ENCODE measurements at regions not wholly inside any gene's neighbourhood (a gene's known extent, or its start where the extent isn't known, plus 50 kb on each side); places are given as distances from the start of the nearest gene placed in this dataset.

GRCh38 chr13:111436446-111436845 lies 116.0 kb downstream of the TEX29 start:
- H3K4me2 ChIP-seq (ENCODE audit: low read length) = no peak overlapping the region
- H3K9me3 ChIP-seq (ENCODE audit: low read length) = no peaks in the 10 kb centered on the region
- DNase-seq (ENCODE audit: low spot score) = no peak
- TF ChIP-seq, protein P1, sequence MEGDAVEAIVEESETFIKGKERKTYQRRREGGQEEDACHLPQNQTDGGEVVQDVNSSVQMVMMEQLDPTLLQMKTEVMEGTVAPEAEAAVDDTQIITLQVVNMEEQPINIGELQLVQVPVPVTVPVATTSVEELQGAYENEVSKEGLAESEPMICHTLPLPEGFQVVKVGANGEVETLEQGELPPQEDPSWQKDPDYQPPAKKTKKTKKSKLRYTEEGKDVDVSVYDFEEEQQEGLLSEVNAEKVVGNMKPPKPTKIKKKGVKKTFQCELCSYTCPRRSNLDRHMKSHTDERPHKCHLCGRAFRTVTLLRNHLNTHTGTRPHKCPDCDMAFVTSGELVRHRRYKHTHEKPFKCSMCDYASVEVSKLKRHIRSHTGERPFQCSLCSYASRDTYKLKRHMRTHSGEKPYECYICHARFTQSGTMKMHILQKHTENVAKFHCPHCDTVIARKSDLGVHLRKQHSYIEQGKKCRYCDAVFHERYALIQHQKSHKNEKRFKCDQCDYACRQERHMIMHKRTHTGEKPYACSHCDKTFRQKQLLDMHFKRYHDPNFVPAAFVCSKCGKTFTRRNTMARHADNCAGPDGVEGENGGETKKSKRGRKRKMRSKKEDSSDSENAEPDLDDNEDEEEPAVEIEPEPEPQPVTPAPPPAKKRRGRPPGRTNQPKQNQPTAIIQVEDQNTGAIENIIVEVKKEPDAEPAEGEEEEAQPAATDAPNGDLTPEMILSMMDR (conservative IDR thresholded peaks at IDR 0.05; ENCODE audit: low read length) = no peak
- no peak for TF ChIP-seq EZH2phosphoT487 (IDR thresholded peaks at IDR 0.05; ENCODE audit: borderline replicate concordance, low read depth, low read length)
- H3K36me3 ChIP-seq (ENCODE audit: insufficient read depth, low read length) = no peaks in the 10 kb centered on the region
- intact Hi-C loops (cut with micrococcal nuclease; ENCODE audit: unreplicated experiment) = no loop called here
- CTCF ChIA-PET (ENCODE audit: unreplicated experiment) = no interaction called here
- H4K20me1 ChIP-seq (ENCODE audit: insufficient read depth, low read length) = no peaks in the 10 kb centered on the region
- POLR2A ChIA-PET = no interaction called here
- H3K79me2 ChIP-seq (ENCODE audit: insufficient read depth, low read depth, low read length) = no peaks in the 10 kb centered on the region
- no peaks in the 10 kb centered on the region for H3K4me1 ChIP-seq (ENCODE audit: insufficient read depth, low read length, poor library complexity, severe bottlenecking)
- no peaks in the 10 kb centered on the region for H3K9me2 ChIP-seq (ENCODE audit: insufficient read depth, low read length)
- no TSS peak for BruUV-seq (replicated peaks)
- H3K27ac ChIP-seq (ENCODE audit: low read depth, low read length, poor library complexity, severe bottlenecking) = no peak overlapping the region
- no peak overlapping the region for H2AFZ ChIP-seq (ENCODE audit: low read length)
- no peak overlapping the region for H3K4me3 ChIP-seq (ENCODE audit: low read depth, low read length, poor library complexity, severe bottlenecking)

DNA sequence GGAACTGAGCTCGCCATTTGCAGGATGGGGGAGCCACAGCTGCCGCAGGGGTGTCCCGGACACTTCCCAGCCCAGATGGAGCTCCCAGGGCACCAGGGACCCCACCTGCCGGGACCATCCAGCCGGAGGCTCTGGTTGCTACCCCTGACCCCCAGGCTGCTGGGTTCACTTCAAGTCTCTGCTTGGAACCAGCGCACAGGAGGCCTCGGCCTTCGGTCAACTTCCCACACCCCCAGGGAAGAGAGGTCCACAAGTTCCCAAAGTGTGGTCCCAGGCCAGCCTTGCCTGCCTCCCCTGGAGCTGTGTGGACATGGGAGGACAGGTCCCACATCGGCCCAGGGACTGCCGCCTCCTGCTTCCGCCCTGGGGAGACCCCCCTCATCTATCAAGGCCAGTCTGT lies 117.0 kb downstream of the TEX29 start:
- Histone ChIP-seq H3K27ac (ENCODE audit: low read depth, low read length, poor library complexity, severe bottlenecking) (no peak overlapping the region), H3K4me3 (ENCODE audit: low read depth, low read length, poor library complexity, severe bottlenecking) (no peak overlapping the region), H3K36me3 (ENCODE audit: insufficient read depth, low read length) (no peaks in the 10 kb centered on the region), H3K4me2 (ENCODE audit: low read length) (no peak overlapping the region), H3K9me3 (ENCODE audit: low read length) (no peaks in the 10 kb centered on the region), H3K9me2 (ENCODE audit: insufficient read depth, low read length) (no peaks in the 10 kb centered on the region), H3K79me2 (ENCODE audit: insufficient read depth, low read depth, low read length) (no peaks in the 10 kb centered on the region), H3K4me1 (ENCODE audit: insufficient read depth, low read length, poor library complexity, severe bottlenecking) (no peaks in the 10 kb centered on the region), H2AFZ (ENCODE audit: low read length) (no peak overlapping the region), H4K20me1 (ENCODE audit: insufficient read depth, low read length) (no peaks in the 10 kb centered on the region)
- no peak for DNase-seq (ENCODE audit: low spot score)
- intact Hi-C loops (cut with micrococcal nuclease; ENCODE audit: unreplicated experiment) = no loop called here
- TF ChIP-seq, protein P1 (conservative IDR thresholded peaks at IDR 0.05; ENCODE audit: low read length) = no peak
- TF ChIP-seq EZH2phosphoT487 (IDR thresholded peaks at IDR 0.05; ENCODE audit: borderline replicate concordance, low read depth, low read length) = no peak
- POLR2A ChIA-PET = no interaction called here
- BruUV-seq (replicated peaks) = no TSS peak
- CTCF ChIA-PET (ENCODE audit: unreplicated experiment) = no interaction called here

DNA sequence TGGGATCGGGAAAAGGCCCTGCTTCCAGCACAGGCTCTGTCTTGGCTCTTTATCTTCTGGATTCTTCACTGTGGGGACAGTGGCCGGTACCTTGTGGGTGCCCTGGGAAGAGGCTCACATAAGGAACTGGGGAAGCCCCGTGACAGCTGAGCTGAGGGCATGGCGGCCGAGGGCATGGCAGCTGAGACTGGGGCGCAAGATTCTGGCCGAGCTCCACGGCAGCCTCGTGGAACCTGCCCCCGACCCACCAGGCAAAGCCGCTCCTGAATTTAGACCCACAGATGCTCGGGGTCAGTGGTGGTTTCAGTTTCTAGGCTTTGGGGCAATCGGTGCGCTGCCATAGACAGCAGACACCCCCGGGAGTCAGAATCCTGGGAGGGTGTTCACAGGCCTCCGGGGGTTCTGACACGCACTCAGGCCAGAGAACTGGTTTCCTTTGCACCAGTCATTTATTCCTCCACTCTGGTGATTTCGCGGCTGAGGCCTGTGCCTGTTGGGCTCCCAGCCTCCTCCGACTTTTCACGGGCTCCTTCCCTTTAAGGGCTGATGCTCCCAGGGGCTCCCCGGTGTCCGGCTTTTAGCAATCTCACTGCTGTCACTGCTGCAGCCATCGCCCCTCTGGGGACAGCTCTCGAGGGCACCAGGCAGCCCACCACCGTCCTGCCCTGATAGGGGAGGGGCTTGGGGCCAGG lies 117.6 kb downstream of the TEX29 start:
- Histone ChIP-seq H3K36me3 (ENCODE audit: insufficient read depth, low read length) (no peaks in the 10 kb centered on the region), H3K9me3 (ENCODE audit: low read length) (no peaks in the 10 kb centered on the region), H2AFZ (ENCODE audit: low read length) (no peak overlapping the region), H3K4me2 (ENCODE audit: low read length) (no peak overlapping the region), H3K4me1 (ENCODE audit: insufficient read depth, low read length, poor library complexity, severe bottlenecking) (no peaks in the 10 kb centered on the region), H3K9me2 (ENCODE audit: insufficient read depth, low read length) (no peaks in the 10 kb centered on the region), H3K4me3 (ENCODE audit: low read depth, low read length, poor library complexity, severe bottlenecking) (no peak overlapping the region), H3K79me2 (ENCODE audit: insufficient read depth, low read depth, low read length) (no peaks in the 10 kb centered on the region), H3K27ac (ENCODE audit: low read depth, low read length, poor library complexity, severe bottlenecking) (no peak overlapping the region), H4K20me1 (ENCODE audit: insufficient read depth, low read length) (no peaks in the 10 kb centered on the region)
- BruUV-seq (replicated peaks) = no TSS peak
- CTCF ChIA-PET (ENCODE audit: unreplicated experiment) = no interaction called here
- no peak for TF ChIP-seq EZH2phosphoT487 (IDR thresholded peaks at IDR 0.05; ENCODE audit: borderline replicate concordance, low read depth, low read length)
- TF ChIP-seq, protein P1 (conservative IDR thresholded peaks at IDR 0.05; ENCODE audit: low read length) = no peak
- POLR2A ChIA-PET = no interaction called here
- no peak for DNase-seq (ENCODE audit: low spot score)
- intact Hi-C loops (cut with micrococcal nuclease; ENCODE audit: unreplicated experiment) = no loop called here
